GM18505 (cell line): ENCODE measurements at regions not wholly inside any gene's neighbourhood (a gene's known extent, or its start where the extent isn't known, plus 50 kb on each side); places are given as distances from the start of the nearest gene placed in this dataset.

Source experiments
- ATAC-seq: cut with Tn5 transposase; IDR thresholded peaks from one replicate; pipeline ENCODE4 v1.9.1; 2021; ENCODE audit not compliant: unreplicated experiment
- POLR2A ChIP-seq: IDR thresholded peaks from 4 replicates; pipeline ENCODE4 v1.6.1; 2011; ENCODE audit warnings: borderline replicate concordance; ENCODE audit not compliant: insufficient read depth, insufficient read length; ENCODE audit errors: extremely low read depth

DNA sequence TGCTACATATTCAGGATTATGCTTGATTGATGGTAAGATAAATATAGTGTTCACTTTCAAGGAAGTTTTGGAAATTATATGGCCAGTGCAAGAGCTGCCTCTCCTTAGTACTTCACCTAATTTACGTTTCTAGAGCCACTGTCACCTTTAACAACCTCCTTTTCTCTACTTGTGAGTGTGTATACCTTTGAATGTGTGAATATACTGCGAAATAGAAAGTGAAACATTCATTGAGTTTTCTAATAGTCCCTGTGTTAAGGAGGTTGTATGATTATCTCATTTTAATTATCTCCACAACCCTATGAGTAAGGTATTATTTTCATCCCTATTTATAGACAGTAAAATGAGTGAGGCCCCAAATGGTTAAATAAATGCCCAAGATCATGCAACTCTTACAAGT is 1050.5 kb downstream of the XPNPEP1 start:
- no peak for ATAC-seq
- no peak for TF ChIP-seq POLR2A

- ATAC-seq, result no peak
- TF ChIP-seq POLR2A, result no peak
These were observed 1054.4 kb downstream of the XPNPEP1 start for GRCh38 chr10:108868881-108869280.

DNA sequence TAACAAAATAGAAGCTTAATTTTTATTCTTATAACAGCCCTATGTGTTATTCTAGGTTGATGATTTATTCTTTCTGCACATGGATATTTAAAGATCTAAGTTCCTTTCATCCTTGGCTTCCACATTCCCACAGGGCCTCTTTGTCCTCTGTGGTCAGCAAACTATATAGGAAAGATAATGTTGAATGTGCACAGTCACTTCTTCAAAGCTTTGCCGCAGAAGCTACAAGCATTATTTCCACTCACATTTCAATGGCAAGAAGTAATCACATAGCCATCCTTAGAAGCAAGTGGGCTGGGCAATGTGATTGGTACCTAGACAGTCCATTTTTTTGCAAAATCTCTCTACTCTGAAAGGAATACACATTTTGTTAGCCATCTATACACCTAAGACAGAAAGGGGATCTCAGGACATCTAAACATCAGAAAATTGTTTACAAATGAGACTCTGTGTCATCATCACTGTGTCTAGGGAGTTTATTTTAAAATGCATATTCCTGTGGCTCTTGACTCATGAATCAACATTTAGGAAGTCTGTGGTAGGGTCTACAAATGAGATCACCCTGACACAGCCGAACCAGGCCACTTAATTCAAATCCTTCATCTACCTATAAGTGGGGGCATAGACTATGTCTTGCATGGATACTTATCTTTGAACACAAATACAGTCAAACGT is 1060.5 kb downstream of the XPNPEP1 start:
- no peak for ATAC-seq

GRCh38 chr10:108861181-108861754 is 1062.0 kb downstream of the XPNPEP1 start:
- no peak for TF ChIP-seq POLR2A
- ATAC-seq, result no peak

More for the DNA sequence above, 1060.5 kb downstream of the XPNPEP1 start:
- no peak for TF ChIP-seq POLR2A

DNA sequence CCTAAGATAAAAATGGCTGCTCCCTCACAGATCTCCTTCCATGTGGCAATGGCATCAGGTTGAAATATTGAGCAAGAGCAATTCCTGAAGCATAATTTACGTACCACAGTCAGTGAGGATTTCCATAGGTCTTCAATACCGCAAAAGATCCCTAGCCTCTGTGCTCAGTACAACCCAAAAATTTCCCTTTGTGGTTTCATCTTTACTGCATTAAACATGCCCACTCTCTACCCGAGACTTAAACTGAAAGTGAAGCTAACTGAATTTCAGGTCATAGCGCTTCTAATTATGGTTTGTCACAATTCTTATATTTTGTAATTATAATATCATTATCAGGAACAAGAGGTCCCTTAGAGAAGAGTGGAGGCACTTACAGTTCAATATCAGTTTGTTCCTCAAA is 1071.1 kb downstream of the XPNPEP1 start:
- TF ChIP-seq POLR2A, result no peak
- peak; percentile 70 for ATAC-seq

GRCh38 chr10:108850138-108850854 is 1073.0 kb downstream of the XPNPEP1 start:
- ATAC-seq, result peak; percentile 90
- TF ChIP-seq POLR2A, result no peak

DNA sequence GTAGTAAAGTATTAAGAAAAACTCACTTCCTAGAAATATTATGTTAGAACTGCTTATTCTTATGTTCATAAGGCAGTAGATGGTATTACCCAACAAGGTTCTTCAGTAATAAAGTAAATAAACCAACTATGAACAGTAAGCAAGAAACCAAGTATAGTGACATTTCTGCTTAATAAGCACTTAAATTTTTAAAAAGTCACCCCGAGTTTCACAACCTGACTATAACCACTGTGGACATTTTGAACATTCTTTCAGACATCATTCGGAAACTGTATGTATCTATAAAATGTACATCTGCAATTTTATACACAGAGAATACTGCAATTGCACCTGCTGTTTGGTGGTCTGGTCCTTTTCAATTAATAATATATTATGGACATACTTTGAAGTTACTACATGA is 1073.6 kb downstream of the XPNPEP1 start:
- ATAC-seq, result no peak
- no peak for TF ChIP-seq POLR2A

DNA sequence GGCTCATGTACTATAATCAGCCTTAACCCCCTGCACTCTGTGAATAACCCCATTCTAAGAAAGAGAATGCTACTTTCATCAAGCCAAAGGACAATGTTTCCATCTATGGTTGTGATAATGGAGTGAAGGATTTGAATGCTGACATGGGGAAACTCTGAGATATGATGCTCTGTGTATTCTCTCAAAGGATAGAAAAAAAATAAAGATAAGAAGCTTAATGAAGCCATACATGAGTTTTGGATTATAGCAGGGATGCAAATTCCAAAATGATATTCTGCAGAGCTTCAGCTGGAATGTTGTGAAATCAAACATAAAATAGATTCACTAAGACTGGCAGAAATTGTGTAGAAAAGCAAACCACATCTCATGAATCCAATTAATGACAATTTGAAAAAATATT is 1074.1 kb downstream of the XPNPEP1 start:
- ATAC-seq, result no peak
- no peak for TF ChIP-seq POLR2A

DNA sequence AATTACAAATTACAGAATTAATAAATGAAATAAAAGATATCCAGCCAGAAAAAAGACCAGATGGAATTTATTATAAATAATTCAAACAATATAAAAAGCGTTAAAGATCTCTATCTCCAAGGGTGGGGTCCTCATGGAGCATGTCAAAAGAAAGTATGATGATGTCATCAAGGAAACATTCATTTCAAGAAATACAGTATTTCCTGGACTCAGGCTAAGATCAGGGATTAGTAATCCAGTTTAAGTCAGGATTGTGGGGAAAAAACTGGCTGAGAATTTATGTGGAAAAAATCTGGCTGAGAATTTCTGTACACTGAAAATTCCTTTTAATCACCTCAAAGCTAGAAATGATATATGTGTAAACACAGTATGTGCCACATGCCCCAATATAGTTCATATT is 1075.3 kb downstream of the XPNPEP1 start:
- no peak for TF ChIP-seq POLR2A
- no peak for ATAC-seq

DNA sequence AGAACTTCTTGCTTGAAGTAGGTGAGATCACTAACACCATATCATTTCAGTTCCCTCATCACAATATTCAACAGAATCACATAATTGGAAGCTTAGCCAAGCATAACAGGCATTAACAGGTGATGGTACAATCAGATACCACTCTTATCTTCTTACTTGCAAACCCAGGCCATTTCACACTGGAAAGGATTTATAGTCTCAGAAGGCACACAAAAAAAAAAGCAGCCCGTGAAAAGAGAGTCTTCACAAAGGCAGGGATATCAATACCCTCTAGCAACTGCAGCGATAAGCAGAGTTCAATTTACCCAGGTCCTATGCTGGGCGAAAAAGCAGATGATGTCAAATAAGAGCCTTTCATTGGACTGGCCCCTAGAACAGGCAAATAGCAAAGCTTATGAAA is 1082.4 kb downstream of the XPNPEP1 start:
- TF ChIP-seq POLR2A, result no peak
- no peak for ATAC-seq

DNA sequence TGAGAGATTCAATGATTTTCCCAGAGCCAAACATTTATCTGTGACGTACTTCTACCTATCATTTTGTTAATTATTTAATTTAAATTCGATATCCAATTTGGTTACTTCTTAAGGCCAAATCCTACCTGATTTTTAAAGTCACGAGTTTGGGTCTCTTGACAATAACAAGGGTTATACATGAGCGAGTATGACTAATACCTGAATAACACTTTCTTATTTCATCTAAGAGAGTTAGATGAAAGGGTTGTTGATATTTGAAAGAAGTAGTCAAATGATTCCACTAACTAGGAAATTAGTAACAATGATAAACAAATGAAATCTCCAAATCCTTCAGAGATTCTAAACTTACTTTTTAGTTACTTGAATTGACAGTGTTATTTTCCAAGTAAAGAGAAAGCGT is 1086.9 kb downstream of the XPNPEP1 start:
- no peak for TF ChIP-seq POLR2A

DNA sequence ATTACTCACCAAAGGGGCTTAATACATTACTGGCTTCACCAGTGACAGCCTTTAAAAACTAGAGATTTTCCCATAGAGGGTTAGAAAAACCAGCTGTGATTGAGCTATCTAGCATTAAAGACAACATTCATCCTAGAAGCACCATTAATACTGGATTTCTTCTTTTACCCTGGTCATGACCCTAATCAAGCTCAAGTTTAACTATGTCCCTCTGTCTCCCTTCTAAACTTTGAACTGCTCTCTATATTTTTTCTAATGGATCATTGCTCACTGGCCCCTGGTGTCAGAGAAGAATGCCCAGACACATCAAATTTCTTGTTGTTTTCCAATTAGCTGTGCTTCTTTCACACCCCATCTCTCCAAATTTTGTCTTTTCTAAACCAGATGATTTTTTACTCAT is 1101.3 kb downstream of the XPNPEP1 start:
- TF ChIP-seq POLR2A, result no peak
- no peak for ATAC-seq

More for the DNA sequence above, 1086.9 kb downstream of the XPNPEP1 start:
- peak; percentile 76 for ATAC-seq

GRCh38 chr10:108819302-108819701 is 1104.0 kb downstream of the XPNPEP1 start:
- no peak for ATAC-seq
- TF ChIP-seq POLR2A, result no peak

DNA sequence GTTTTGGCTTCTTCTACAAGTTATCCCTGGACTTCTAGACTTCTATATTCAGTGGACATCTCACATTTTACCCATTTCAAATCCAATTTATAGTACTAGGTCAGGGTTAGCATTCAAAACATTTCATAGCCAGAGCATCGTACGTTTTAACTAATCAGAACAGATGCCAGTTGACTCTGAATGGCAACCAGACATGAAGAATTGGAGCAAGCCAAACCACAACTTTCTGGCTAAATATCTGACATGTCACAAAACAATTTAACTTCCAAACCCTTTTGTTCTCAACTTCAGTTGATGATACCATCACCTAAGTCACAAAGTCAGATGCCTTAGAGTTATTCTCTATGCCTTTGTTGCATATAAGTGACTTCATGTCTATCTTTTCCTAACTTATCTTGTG is 1105.7 kb downstream of the XPNPEP1 start:
- ATAC-seq, result no peak
- no peak for TF ChIP-seq POLR2A

- no peak for TF ChIP-seq POLR2A
- ATAC-seq, result no peak
These were observed 1106.2 kb downstream of the XPNPEP1 start for GRCh38 chr10:108817135-108817534.

DNA sequence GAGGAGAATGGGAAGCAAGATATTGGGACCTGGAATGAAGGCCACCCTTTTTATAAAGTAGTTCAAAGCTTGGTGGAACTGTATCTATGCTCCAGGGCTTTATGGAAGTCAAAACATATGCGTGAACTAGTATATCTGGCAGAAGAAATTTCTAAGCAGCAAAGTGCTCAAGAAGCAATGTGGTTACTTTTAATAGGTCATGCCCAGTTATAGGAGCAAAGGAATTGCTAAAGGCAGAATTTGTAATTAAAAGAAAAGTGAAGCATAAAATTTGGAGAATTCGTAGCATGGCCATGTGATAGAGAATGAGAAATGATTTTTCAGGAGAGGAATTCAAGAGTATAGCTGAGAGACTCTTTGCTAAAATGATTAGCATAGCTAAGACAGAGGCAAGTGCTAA is 1110.4 kb downstream of the XPNPEP1 start:
- ATAC-seq, result no peak
- TF ChIP-seq POLR2A, result no peak
